ENCODE measurements at regions not wholly inside any gene's neighbourhood (a gene's known extent, or its start where the extent isn't known, plus 50 kb on each side); places are given as distances from the start of the nearest gene placed in this dataset.

DNA sequence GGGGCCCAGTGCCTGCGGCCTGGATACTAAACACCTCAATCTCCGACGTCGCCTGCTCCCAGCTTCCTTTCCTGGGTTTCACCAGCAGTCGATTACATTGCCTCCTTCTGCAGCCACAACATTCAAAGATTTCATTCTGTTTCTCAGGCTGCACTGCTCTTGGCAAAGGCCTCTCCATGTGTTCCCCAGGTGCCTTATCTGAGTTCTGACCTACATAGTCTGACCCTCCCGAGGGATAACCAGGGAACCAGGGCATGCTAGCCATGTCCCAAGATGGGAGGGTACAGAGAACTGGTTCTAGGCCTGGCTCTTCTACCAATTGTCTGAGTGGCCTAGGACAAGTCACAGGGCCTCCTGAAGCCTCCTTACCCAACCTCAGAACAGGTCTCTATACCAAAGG lies 62.2 kb upstream of the ACSL1 start:
- H3K36me3 ChIP-seq (ENCODE audit: control insufficient read depth, insufficient read depth, low read length) = no peaks in the 10 kb centered on the region
- no peak overlapping the region for H3K56ac ChIP-seq (ENCODE audit: low read length)

DNA sequence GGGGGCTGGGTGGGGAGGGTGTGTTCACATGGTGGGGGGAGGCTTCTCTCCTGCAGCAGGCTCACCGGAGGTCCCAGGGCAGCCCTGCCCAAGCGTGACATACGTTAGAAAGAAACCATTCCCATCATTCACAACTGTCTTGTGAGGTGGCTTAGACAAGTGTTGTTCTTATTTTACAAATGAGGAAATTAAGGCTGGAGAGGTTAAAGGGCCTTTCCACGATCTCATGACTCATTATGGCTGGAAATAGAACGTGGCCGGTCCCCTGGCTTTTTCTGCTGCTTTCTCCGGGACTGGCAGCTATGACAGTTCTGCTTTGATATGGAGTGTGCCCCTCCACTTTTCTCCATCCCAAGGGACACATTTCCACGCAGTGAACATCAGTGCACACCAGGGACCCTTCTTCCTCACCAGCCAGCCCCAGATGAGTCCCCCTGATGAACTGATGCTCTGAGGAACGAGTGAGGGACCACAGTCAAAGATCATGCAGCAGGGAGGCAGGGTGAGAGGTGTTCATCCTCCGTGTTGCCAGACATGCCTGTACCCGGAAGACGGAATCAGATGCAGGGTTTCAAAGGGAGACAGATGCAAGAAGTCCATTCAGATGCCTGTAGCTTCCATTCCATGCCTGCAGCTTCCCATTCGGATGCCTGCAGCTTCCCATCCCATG lies 64.0 kb upstream of the ACSL1 start:
- H3K36me3 ChIP-seq (ENCODE audit: control insufficient read depth, insufficient read depth, low read length) = no peaks in the 10 kb centered on the region
- H4K8ac ChIP-seq (ENCODE audit: low read depth, low read length) = no peak overlapping the region
- H3K56ac ChIP-seq (ENCODE audit: low read length) = no peak overlapping the region
- H3K9ac ChIP-seq (ENCODE audit: low read length) = no peak overlapping the region
- H2BK5ac ChIP-seq (ENCODE audit: low read length) = no peak overlapping the region
- H4K5ac ChIP-seq (ENCODE audit: low read length) = no peak overlapping the region
- H3K27ac ChIP-seq (ENCODE audit: low read depth, low read length) = no peak overlapping the region
- no peak overlapping the region for H3K4ac ChIP-seq (ENCODE audit: low read depth, low read length)
- H3K27me3 ChIP-seq (ENCODE audit: insufficient read depth, low read length, poor library complexity) = no peaks in the 10 kb centered on the region
- H3K79me2 ChIP-seq (ENCODE audit: control insufficient read depth, insufficient read depth, low read length) = no peaks in the 10 kb centered on the region
- no peaks in the 10 kb centered on the region for H3K79me1 ChIP-seq (ENCODE audit: low read length)
- no peak overlapping the region for H3K4me3 ChIP-seq (ENCODE audit: low read length)
- H3K18ac ChIP-seq (ENCODE audit: low read length) = no peak overlapping the region
- no peak for DNase-seq
- no peak overlapping the region for H3K4me2 ChIP-seq (ENCODE audit: low read length)
- WGBS (ENCODE audit: extremely low coverage, insufficient coverage, low lambda C conversion rate) = no CpG with 5 or more reads among the region's 13 CpGs
- H2BK15ac ChIP-seq (replicated peaks; ENCODE audit: low read depth) = no peak overlapping the region
- H2BK120ac ChIP-seq (ENCODE audit: low read depth, low read length) = no peak overlapping the region
- no peak overlapping the region for H2AK5ac ChIP-seq (ENCODE audit: low read length)
- H3K23ac ChIP-seq (ENCODE audit: low read length) = no peak overlapping the region
- H3K4me1 ChIP-seq (ENCODE audit: control insufficient read depth, low read depth, low read length) = no peaks in the 10 kb centered on the region

More for the DNA sequence above, 62.2 kb upstream of the ACSL1 start:
- Histone ChIP-seq H3K27ac (ENCODE audit: low read depth, low read length) (no peak overlapping the region), H3K4me1 (ENCODE audit: control insufficient read depth, low read depth, low read length) (no peaks in the 10 kb centered on the region), H2BK15ac (replicated peaks; ENCODE audit: low read depth) (no peak overlapping the region), H3K27me3 (ENCODE audit: insufficient read depth, low read length, poor library complexity) (no peaks in the 10 kb centered on the region), H3K4me2 (ENCODE audit: low read length) (no peak overlapping the region), H2BK5ac (ENCODE audit: low read length) (no peak overlapping the region), H3K23ac (ENCODE audit: low read length) (no peak overlapping the region), H3K4ac (ENCODE audit: low read depth, low read length) (no peak overlapping the region), H4K8ac (ENCODE audit: low read depth, low read length) (no peak overlapping the region), H3K79me1 (ENCODE audit: low read length) (no peaks in the 10 kb centered on the region), H3K9ac (ENCODE audit: low read length) (no peak overlapping the region), H3K18ac (ENCODE audit: low read length) (no peak overlapping the region), H4K5ac (ENCODE audit: low read length) (no peak overlapping the region), H3K4me3 (ENCODE audit: low read length) (no peak overlapping the region), H2AK5ac (ENCODE audit: low read length) (no peak overlapping the region), H3K79me2 (ENCODE audit: control insufficient read depth, insufficient read depth, low read length) (no peaks in the 10 kb centered on the region), H2BK120ac (ENCODE audit: low read depth, low read length) (no peak overlapping the region)
- no CpG with 5 or more reads among the region's 6 CpGs for WGBS (ENCODE audit: extremely low coverage, insufficient coverage, low lambda C conversion rate)
- no peak for DNase-seq

DNA sequence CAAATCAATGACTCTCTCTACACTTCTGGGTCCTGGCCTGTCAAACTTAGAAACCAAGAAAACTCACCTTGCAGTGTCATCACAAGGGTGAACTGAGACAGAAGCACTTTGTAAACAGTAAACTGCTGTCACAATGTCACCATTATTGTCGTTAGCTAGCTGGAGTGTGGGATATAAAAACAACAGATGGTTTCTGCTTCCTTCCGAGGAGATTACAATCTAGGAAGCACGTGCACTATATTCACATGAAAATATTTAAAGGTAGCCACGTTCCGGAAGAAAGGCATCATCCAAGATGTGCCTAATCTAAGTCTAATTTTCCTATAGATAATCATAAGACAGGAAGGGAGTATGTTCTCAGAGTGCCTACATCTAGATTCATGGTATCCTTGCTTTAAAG lies 64.7 kb upstream of the ACSL1 start:
- Histone ChIP-seq H3K23ac (ENCODE audit: low read length) (no peak overlapping the region), H3K36me3 (ENCODE audit: control insufficient read depth, insufficient read depth, low read length) (no peaks in the 10 kb centered on the region), H4K8ac (ENCODE audit: low read depth, low read length) (no peak overlapping the region), H3K4me1 (ENCODE audit: control insufficient read depth, low read depth, low read length) (no peaks in the 10 kb centered on the region), H3K9ac (ENCODE audit: low read length) (no peak overlapping the region), H2BK120ac (ENCODE audit: low read depth, low read length) (no peak overlapping the region), H3K79me2 (ENCODE audit: control insufficient read depth, insufficient read depth, low read length) (no peaks in the 10 kb centered on the region), H3K4ac (ENCODE audit: low read depth, low read length) (no peak overlapping the region), H3K4me3 (ENCODE audit: low read length) (no peak overlapping the region), H4K5ac (ENCODE audit: low read length) (no peak overlapping the region), H2AK5ac (ENCODE audit: low read length) (no peak overlapping the region), H2BK5ac (ENCODE audit: low read length) (no peak overlapping the region), H2BK15ac (replicated peaks; ENCODE audit: low read depth) (no peak overlapping the region), H3K4me2 (ENCODE audit: low read length) (no peak overlapping the region), H3K56ac (ENCODE audit: low read length) (no peak overlapping the region), H3K79me1 (ENCODE audit: low read length) (no peaks in the 10 kb centered on the region), H3K18ac (ENCODE audit: low read length) (no peak overlapping the region), H3K27me3 (ENCODE audit: insufficient read depth, low read length, poor library complexity) (no peaks in the 10 kb centered on the region), H3K27ac (ENCODE audit: low read depth, low read length) (no peak overlapping the region)
- WGBS (ENCODE audit: extremely low coverage, insufficient coverage, low lambda C conversion rate) = no CpG with 5 or more reads among the region's 5 CpGs
- no peak for DNase-seq

DNA sequence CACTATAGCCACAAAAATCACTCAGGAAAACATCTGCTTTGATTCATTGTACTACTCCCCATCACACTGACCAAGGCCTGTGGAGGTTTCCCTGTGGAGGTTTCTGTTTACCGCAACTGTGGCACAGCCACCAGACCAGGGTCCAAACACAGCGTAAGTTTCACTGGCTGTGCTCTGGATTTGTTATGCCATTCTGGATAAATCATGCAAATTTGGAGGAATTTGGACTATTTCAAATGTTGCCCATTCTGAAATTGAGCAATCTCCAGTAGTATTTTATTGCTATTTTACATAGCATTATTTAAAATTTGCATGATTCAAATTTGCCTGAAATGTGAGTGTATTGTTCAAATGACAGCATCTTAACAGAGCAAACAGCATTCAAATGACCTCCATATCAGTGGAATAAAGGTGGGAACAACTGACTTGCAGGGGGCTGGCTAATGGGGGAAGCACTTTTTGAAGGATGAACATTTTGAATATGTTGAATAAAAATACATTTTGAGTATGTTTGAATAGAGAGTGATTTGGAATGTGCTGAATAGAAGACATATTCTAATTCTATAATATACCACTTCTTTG lies 66.1 kb upstream of the ACSL1 start:
- no peak overlapping the region for H3K4me2 ChIP-seq (ENCODE audit: low read length)
- H3K9ac ChIP-seq (ENCODE audit: low read length) = no peak overlapping the region
- no peak overlapping the region for H2BK5ac ChIP-seq (ENCODE audit: low read length)
- H3K79me2 ChIP-seq (ENCODE audit: control insufficient read depth, insufficient read depth, low read length) = no peaks in the 10 kb centered on the region
- H2AK5ac ChIP-seq (ENCODE audit: low read length) = no peak overlapping the region
- H3K4me1 ChIP-seq (ENCODE audit: control insufficient read depth, low read depth, low read length) = no peaks in the 10 kb centered on the region
- H3K4ac ChIP-seq (ENCODE audit: low read depth, low read length) = no peak overlapping the region
- H3K18ac ChIP-seq (ENCODE audit: low read length) = no peak overlapping the region
- no peak overlapping the region for H3K23ac ChIP-seq (ENCODE audit: low read length)
- no peak overlapping the region for H4K5ac ChIP-seq (ENCODE audit: low read length)
- H3K79me1 ChIP-seq (ENCODE audit: low read length) = no peaks in the 10 kb centered on the region
- no peaks in the 10 kb centered on the region for H3K36me3 ChIP-seq (ENCODE audit: control insufficient read depth, insufficient read depth, low read length)
- no peaks in the 10 kb centered on the region for H3K27me3 ChIP-seq (ENCODE audit: insufficient read depth, low read length, poor library complexity)
- no peak overlapping the region for H4K8ac ChIP-seq (ENCODE audit: low read depth, low read length)
- no peak overlapping the region for H3K27ac ChIP-seq (ENCODE audit: low read depth, low read length)
- H3K4me3 ChIP-seq (ENCODE audit: low read length) = no peak overlapping the region
- no peak overlapping the region for H3K56ac ChIP-seq (ENCODE audit: low read length)
- no peak for DNase-seq
- no CpG with 5 or more reads among the region's 2 CpGs for WGBS (ENCODE audit: extremely low coverage, insufficient coverage, low lambda C conversion rate)
- no peak overlapping the region for H2BK120ac ChIP-seq (ENCODE audit: low read depth, low read length)
- H2BK15ac ChIP-seq (replicated peaks; ENCODE audit: low read depth) = no peak overlapping the region

DNA sequence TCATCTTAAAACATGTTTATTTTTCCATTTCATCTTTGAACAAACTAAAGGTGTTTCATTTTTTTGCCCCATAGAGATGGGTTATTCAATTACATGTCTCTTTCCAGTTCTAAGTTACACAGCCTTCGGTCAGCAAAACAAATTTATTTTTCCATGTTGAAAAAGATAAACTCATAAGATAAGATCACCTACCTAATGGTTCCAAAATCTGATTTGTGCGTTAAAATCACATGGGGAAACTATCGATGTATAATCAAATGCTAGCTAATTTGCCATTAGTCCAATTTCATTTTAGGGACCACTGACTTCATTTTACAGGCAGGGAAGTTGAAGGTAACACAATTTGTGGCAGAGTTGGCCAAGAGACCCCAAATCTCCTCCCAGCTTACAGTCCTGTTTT lies 67.2 kb upstream of the ACSL1 start:
- Histone ChIP-seq H3K27ac (ENCODE audit: low read depth, low read length) (no peak overlapping the region), H3K36me3 (ENCODE audit: control insufficient read depth, insufficient read depth, low read length) (no peaks in the 10 kb centered on the region), H3K23ac (ENCODE audit: low read length) (no peak overlapping the region), H2BK15ac (replicated peaks; ENCODE audit: low read depth) (no peak overlapping the region), H3K4me3 (ENCODE audit: low read length) (no peak overlapping the region), H3K56ac (ENCODE audit: low read length) (no peak overlapping the region), H2AK5ac (ENCODE audit: low read length) (no peak overlapping the region), H3K4ac (ENCODE audit: low read depth, low read length) (no peak overlapping the region), H4K8ac (ENCODE audit: low read depth, low read length) (no peak overlapping the region), H3K9ac (ENCODE audit: low read length) (no peak overlapping the region), H3K4me2 (ENCODE audit: low read length) (no peak overlapping the region), H3K79me2 (ENCODE audit: control insufficient read depth, insufficient read depth, low read length) (no peaks in the 10 kb centered on the region), H3K18ac (ENCODE audit: low read length) (no peak overlapping the region), H3K79me1 (ENCODE audit: low read length) (no peaks in the 10 kb centered on the region), H2BK5ac (ENCODE audit: low read length) (no peak overlapping the region), H2BK120ac (ENCODE audit: low read depth, low read length) (no peak overlapping the region), H3K27me3 (ENCODE audit: insufficient read depth, low read length, poor library complexity) (no peaks in the 10 kb centered on the region), H3K4me1 (ENCODE audit: control insufficient read depth, low read depth, low read length) (peaks cover under 1% of the 10 kb centered on the region), H4K5ac (ENCODE audit: low read length) (no peak overlapping the region)
- DNase-seq = no peak
- WGBS (ENCODE audit: extremely low coverage, insufficient coverage, low lambda C conversion rate) = no CpG with 5 or more reads among the region's 3 CpGs
